Muscle of leg (tissue), 3 donors: ENCODE measurements at regions not wholly inside any gene's neighbourhood (a gene's known extent, or its start where the extent isn't known, plus 50 kb on each side); places are given as distances from the start of the nearest gene placed in this dataset.
A peak's percentile ranks its signal among the peaks of the same experiment; 100 is the strongest.

Source experiments
- DNase-seq: peaks from one replicate; pipeline ENCODE4 v3.0.0; 2013
- H3K27ac ChIP-seq: one replicate; pipeline ENCODE4 v1.5.1; 2013; ENCODE audit warnings: mild to moderate bottlenecking, low read length, control low read depth
- H3K27me3 ChIP-seq: one replicate; pipeline ENCODE4 v1.6.1; 2013; ENCODE audit warnings: low read length; ENCODE audit not compliant: control insufficient read depth, insufficient read depth
- H3K36me3 ChIP-seq: one replicate; pipeline ENCODE4 v1.6.1; 2013; ENCODE audit warnings: low read length; ENCODE audit not compliant: control insufficient read depth, insufficient read depth
- H3K4me1 ChIP-seq: one replicate; pipeline ENCODE4 v1.6.1; 2013; ENCODE audit warnings: low read length; ENCODE audit not compliant: control insufficient read depth, insufficient read depth
- H3K4me3 ChIP-seq: one replicate; pipeline ENCODE4 v1.5.1; 2013; ENCODE audit warnings: low read length, control low read depth
- H3K9me3 ChIP-seq: replicated peaks from 2 replicates; pipeline ENCODE4 v1.6.1; 2013; ENCODE audit warnings: low read depth, low read length; ENCODE audit not compliant: control insufficient read depth
- WGBS: methylation state at CpG from one replicate; pipeline ENCODE4 v1.1.5; 2013; ENCODE audit warnings: missing lambda C conversion rate; ENCODE audit not compliant: insufficient coverage; 5-methylcytosine and 5-hydroxymethylcytosine counted together

GRCh38 chr13:80603351-80603750 is 262.4 kb upstream of the SPRY2 start:
- H3K9me3 ChIP-seq = no peaks in the 10 kb centered on the region
- H3K27ac ChIP-seq = peak overlapping the region; percentile 7
- H3K27me3 ChIP-seq = no peaks in the 10 kb centered on the region
- H3K36me3 ChIP-seq = no peaks in the 10 kb centered on the region
- no peaks in the 10 kb centered on the region for H3K4me1 ChIP-seq
- H3K4me3 ChIP-seq = no peak overlapping the region
- WGBS = no CpG with 5 or more reads among the region's 1 CpG
- no peak for DNase-seq

- H3K4me1 ChIP-seq = no peaks in the 10 kb centered on the region
- no peak overlapping the region for H3K4me3 ChIP-seq
- no peak overlapping the region for H3K27ac ChIP-seq
- H3K9me3 ChIP-seq = no peaks in the 10 kb centered on the region
- no peaks in the 10 kb centered on the region for H3K36me3 ChIP-seq
- DNase-seq = peak; percentile 17
- H3K27me3 ChIP-seq = no peaks in the 10 kb centered on the region
Observed at GRCh38 chr13:80599765-80600164, 258.8 kb upstream of the SPRY2 start.

- Histone ChIP-seq H3K4me1 (no peaks in the 10 kb centered on the region), H3K4me3 (no peak overlapping the region), H3K27ac (no peak overlapping the region), H3K27me3 (no peaks in the 10 kb centered on the region), H3K9me3 (no peaks in the 10 kb centered on the region), H3K36me3 (no peaks in the 10 kb centered on the region)
- no peak for DNase-seq
- 94% methylated on average over 3 of the region's 3 CpGs for WGBS
Observed at GRCh38 chr13:80598189-80598588, 257.3 kb upstream of the SPRY2 start.

- no peak overlapping the region for H3K4me3 ChIP-seq
- H3K4me1 ChIP-seq = no peaks in the 10 kb centered on the region
- no peak for DNase-seq
- no peaks in the 10 kb centered on the region for H3K9me3 ChIP-seq
- no peaks in the 10 kb centered on the region for H3K27me3 ChIP-seq
- no peak overlapping the region for H3K27ac ChIP-seq
- WGBS = no CpG with 5 or more reads among the region's 4 CpGs
- no peaks in the 10 kb centered on the region for H3K36me3 ChIP-seq
Observed at GRCh38 chr13:80591976-80592740, 251.2 kb upstream of the SPRY2 start.

GRCh38 chr13:80590551-80590950 is 249.6 kb upstream of the SPRY2 start:
- H3K27me3 ChIP-seq = no peaks in the 10 kb centered on the region
- no peak for DNase-seq
- no peaks in the 10 kb centered on the region for H3K4me1 ChIP-seq
- 61% methylated on average over 2 of the region's 3 CpGs for WGBS
- no peak overlapping the region for H3K27ac ChIP-seq
- H3K9me3 ChIP-seq = no peaks in the 10 kb centered on the region
- H3K4me3 ChIP-seq = no peak overlapping the region
- H3K36me3 ChIP-seq = no peaks in the 10 kb centered on the region

GRCh38 chr13:80586356-80586755 is 245.4 kb upstream of the SPRY2 start:
- WGBS = no CpG with 5 or more reads among the region's 2 CpGs
- H3K9me3 ChIP-seq = no peaks in the 10 kb centered on the region
- no peaks in the 10 kb centered on the region for H3K36me3 ChIP-seq
- H3K4me3 ChIP-seq = no peak overlapping the region
- DNase-seq = no peak
- H3K4me1 ChIP-seq = no peaks in the 10 kb centered on the region
- no peak overlapping the region for H3K27ac ChIP-seq
- no peaks in the 10 kb centered on the region for H3K27me3 ChIP-seq

GRCh38 chr13:80585531-80585930 is 244.6 kb upstream of the SPRY2 start:
- no peak overlapping the region for H3K4me3 ChIP-seq
- H3K36me3 ChIP-seq = no peaks in the 10 kb centered on the region
- WGBS = no CpG with 5 or more reads among the region's 1 CpG
- H3K27me3 ChIP-seq = no peaks in the 10 kb centered on the region
- DNase-seq = no peak
- H3K4me1 ChIP-seq = no peaks in the 10 kb centered on the region
- H3K9me3 ChIP-seq = no peaks in the 10 kb centered on the region
- no peak overlapping the region for H3K27ac ChIP-seq

- no CpG with 5 or more reads among the region's 1 CpG for WGBS
- H3K36me3 ChIP-seq = no peaks in the 10 kb centered on the region
- no peaks in the 10 kb centered on the region for H3K9me3 ChIP-seq
- no peak overlapping the region for H3K27ac ChIP-seq
- H3K4me3 ChIP-seq = no peak overlapping the region
- no peaks in the 10 kb centered on the region for H3K27me3 ChIP-seq
- DNase-seq = no peak
- H3K4me1 ChIP-seq = no peaks in the 10 kb centered on the region
Observed at GRCh38 chr13:80584785-80585184, 243.9 kb upstream of the SPRY2 start.

GRCh38 chr13:80584306-80584705 is 243.4 kb upstream of the SPRY2 start:
- DNase-seq = no peak
- Histone ChIP-seq H3K36me3 (no peaks in the 10 kb centered on the region), H3K27ac (no peak overlapping the region), H3K9me3 (no peaks in the 10 kb centered on the region), H3K4me3 (no peak overlapping the region), H3K4me1 (no peaks in the 10 kb centered on the region), H3K27me3 (no peaks in the 10 kb centered on the region)

- H3K9me3 ChIP-seq = no peaks in the 10 kb centered on the region
- 84% methylated on average over 3 of the region's 10 CpGs for WGBS
- no peak overlapping the region for H3K4me3 ChIP-seq
- no peak overlapping the region for H3K27ac ChIP-seq
- H3K36me3 ChIP-seq = no peaks in the 10 kb centered on the region
- DNase-seq = no peak
- H3K4me1 ChIP-seq = no peaks in the 10 kb centered on the region
- no peaks in the 10 kb centered on the region for H3K27me3 ChIP-seq
Observed at GRCh38 chr13:80577926-80578670, 237.2 kb upstream of the SPRY2 start.
